Heart left ventricle (tissue), 13 donors: ENCODE measurements at regions not wholly inside any gene's neighbourhood (a gene's known extent, or its start where the extent isn't known, plus 50 kb on each side); places are given as distances from the start of the nearest gene placed in this dataset.

Experiments
- POLR2A ChIP-seq, 2 donors: fragments of 450-650 bp; IDR thresholded peaks; one replicate each; pipeline ENCODE4 v1.6.1; 2017; ENCODE audit warnings: antibody characterized with exemption in 2 of 2, mild to moderate bottlenecking in 2 of 2, moderate library complexity in 2 of 2
- TF ChIP-seq, protein P1 (sequence below), 12 donors: fragments of 200-600 bp; sonication (generic) in 4 of 12; IDR thresholded peaks; one replicate each; pipeline versions ENCODE4 v1.5.0 to v1.8.0; 2018 to 2022; ENCODE audit warnings: antibody characterized with exemption in 12 of 12, mild to moderate bottlenecking in 5 of 12
- donor health status: ischemic (EF 13 %, LVEDD 7.1; RV severe dilation, severe dysfunction).
- donor health status: DM: no; HTN: yes; CAD: no.
- donor health status: DM: no; HTN: no; CAD: no.
- donor health status: ischemic (EF 25% LVEDD 6.9; RV normal size, moderate dysfunction).
- donor health status: ischemic (EF 25% LVEDD 5.7; RV mildly dilated, moderate dysfunction).
- donor health status: ischemic (EF 35%, LVEDD 5.7; RV mildly dilated, moderate dysfunction).
- donor health status: nonischemic (EF 11% LVEDD 7.7; RV severe dilation, severe dysfunction).
- donor health status: DM: yes; HTN: yes; CAD: no.
- donor health status: PGD.
- donor health status: ischemic (EF 29% LVEDD 5.4; RV normal size, mild dysfunction).
- donor health status: nonischemic (EF 23%, LVEDD 6.1; RV moderate dilation, normal function).

DNA sequence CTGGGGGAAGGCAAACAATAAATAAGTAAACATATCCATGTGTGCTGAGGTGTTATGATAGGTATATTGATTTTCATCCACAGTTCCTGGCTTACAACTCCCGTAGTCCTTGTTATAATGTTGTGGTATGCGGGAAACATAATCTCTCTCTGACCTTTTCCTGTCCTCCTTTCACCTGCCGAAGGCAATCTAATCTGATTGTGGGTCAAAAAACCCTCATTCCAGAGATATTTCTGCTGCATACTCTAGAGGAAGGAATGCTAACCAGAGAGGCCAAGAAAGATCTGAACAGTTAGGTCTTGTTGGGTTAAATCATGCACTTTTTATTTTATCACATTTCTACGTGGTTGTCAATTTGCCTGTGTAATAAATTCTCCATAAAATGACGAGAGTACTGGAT lies 383.6 kb upstream of the SEMA6D start:
- TF ChIP-seq, protein P1, sequence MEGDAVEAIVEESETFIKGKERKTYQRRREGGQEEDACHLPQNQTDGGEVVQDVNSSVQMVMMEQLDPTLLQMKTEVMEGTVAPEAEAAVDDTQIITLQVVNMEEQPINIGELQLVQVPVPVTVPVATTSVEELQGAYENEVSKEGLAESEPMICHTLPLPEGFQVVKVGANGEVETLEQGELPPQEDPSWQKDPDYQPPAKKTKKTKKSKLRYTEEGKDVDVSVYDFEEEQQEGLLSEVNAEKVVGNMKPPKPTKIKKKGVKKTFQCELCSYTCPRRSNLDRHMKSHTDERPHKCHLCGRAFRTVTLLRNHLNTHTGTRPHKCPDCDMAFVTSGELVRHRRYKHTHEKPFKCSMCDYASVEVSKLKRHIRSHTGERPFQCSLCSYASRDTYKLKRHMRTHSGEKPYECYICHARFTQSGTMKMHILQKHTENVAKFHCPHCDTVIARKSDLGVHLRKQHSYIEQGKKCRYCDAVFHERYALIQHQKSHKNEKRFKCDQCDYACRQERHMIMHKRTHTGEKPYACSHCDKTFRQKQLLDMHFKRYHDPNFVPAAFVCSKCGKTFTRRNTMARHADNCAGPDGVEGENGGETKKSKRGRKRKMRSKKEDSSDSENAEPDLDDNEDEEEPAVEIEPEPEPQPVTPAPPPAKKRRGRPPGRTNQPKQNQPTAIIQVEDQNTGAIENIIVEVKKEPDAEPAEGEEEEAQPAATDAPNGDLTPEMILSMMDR (IDR thresholded peaks at IDR 0.05): no peak
- TF ChIP-seq POLR2A (IDR thresholded peaks at IDR 0.05): no peak
